ENCODE measurements at regions not wholly inside any gene's neighbourhood (a gene's known extent, or its start where the extent isn't known, plus 50 kb on each side); places are given as distances from the start of the nearest gene placed in this dataset.
"Not testable (repeated sequence)": the region's sequence is repeated elsewhere in the genome, so short reads cannot be mapped to it uniquely, and the experiment has no call there.

DNA sequence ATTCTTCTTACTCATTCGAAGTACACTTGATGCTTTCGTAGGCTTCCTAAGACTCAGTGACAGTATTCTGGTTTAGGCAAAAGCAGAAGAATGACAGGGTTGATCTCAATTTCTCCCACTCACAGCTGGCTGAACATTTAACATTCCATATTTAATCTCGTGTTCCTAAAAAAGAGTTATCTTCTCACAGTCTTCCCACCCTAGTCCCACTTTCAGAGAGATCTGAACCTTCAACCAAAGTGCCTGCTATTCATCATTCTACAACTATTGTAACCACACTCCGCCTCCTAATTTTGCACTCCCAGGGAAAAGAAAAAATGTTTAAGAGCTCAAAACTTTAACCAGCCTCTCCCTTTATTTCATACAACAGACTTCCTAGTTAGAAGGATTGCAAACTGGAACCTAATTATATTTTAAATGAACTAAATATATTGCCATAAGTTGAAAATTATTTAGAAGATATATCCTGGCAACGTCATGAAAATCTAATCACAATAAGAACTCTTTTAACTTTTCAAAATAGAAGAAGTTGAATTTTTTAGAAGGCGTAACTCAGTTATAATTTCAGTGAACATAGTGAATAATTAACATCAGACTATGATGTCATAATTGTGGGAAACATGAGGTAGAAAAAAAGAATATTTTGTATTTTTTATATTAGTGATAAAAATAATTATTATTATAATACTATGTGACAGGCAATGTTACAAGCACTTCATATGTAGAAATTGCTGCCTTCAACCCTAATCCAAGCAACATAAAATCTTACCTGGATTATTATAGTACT lies 540.9 kb upstream of the ADGRL2 start:
- intact Hi-C loops (cut with DNase I) = no loop called here
- DNase-seq (ENCODE audit: low spot score) = no peak

- no peak for DNase-seq (ENCODE audit: low spot score)
- intact Hi-C loops (cut with DNase I) = no loop called here
These were observed 546.2 kb upstream of the ADGRL2 start for GRCh38 chr1:81254560-81254959.

GRCh38 chr1:81254068-81254467 lies 546.7 kb upstream of the ADGRL2 start:
- DNase-seq (ENCODE audit: low spot score) = no peak
- intact Hi-C loops (cut with DNase I) = no loop called here

DNA sequence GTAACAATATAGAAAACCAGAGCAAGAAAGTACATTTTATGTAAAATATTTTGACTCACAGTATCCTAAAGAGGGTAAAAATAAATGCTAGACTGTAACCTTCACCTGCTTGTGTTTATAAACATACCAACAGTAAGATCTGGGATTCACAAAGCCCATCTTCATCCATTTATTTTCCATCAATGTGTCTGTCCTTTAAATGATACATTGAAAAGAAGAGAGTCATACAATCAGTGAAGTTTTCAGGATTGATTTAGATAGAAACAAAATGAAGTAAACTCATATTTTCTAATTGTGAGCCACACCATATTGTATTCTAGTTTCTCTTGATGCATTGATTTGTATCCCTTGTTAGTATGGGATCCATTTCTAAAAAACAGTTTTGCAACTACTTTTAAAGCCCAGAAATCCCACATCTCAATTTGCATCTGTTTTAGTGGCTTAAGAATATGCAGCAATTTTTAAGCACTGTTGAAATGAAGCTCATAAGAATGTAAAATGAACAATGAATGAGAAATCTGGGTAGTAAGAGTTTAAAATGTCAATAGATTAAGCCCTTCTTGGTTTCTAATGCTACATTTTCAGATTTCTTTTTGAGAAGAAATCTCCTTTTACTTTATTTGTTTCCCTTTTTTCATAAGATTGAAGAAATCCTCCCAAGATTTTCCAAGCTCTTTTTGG lies 548.1 kb upstream of the ADGRL2 start:
- DNase-seq (ENCODE audit: low spot score) = no peak
- intact Hi-C loops (cut with DNase I) = no loop called here

GRCh38 chr1:81250825-81251224 lies 549.9 kb upstream of the ADGRL2 start:
- not testable (repeated sequence) for DNase-seq (ENCODE audit: low spot score)

GRCh38 chr1:81245084-81245715 lies 555.5 kb upstream of the ADGRL2 start:
- intact Hi-C loops (cut with DNase I); DNase-seq (ENCODE audit: low spot score): not testable (repeated sequence)

More at GRCh38 chr1:81250825-81251224, 549.9 kb upstream of the ADGRL2 start:
- intact Hi-C loops (cut with DNase I) = not testable (repeated sequence)

DNA sequence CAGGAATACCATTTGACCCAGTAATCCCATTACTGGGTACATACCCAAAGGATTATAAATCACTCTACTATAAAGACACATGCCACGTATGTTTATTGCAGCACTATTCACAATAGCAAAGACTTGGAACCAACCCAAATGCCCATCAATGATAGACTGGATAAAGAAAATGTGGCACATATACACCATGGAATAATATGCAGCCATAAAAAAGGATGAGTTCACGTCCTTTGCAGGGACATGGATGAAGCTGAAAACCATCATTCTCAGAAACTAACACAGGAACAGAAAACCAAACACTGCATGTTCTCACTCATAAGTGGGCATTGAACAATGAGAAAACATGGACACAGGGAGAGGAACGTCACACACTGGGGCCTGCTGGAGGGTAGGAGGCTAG lies 556.1 kb upstream of the ADGRL2 start:
- intact Hi-C loops (cut with DNase I) = not testable (repeated sequence)

DNA sequence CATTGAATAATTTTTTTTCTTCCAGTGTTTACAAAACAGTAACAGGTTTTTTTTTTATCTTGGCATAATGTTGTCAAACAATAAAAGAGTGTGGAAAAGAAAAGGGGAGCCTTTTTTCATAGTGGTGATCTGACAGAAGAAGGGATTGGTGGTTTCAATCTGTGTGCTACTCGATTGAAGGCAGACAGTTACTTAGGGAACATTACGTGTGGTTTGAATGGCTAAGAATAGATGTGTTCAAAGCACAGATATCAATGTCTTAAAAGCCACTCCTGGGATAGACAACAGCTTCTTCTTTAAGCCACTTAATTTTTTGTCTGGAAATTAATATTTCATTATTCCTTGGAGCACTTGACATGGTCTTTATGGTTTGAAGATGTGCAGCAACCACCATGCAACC lies 558.6 kb upstream of the ADGRL2 start:
- DNase-seq (ENCODE audit: low spot score) = no peak
- intact Hi-C loops (cut with DNase I) = no loop called here

More for the DNA sequence above, 556.1 kb upstream of the ADGRL2 start:
- DNase-seq (ENCODE audit: low spot score) = not testable (repeated sequence)

DNA sequence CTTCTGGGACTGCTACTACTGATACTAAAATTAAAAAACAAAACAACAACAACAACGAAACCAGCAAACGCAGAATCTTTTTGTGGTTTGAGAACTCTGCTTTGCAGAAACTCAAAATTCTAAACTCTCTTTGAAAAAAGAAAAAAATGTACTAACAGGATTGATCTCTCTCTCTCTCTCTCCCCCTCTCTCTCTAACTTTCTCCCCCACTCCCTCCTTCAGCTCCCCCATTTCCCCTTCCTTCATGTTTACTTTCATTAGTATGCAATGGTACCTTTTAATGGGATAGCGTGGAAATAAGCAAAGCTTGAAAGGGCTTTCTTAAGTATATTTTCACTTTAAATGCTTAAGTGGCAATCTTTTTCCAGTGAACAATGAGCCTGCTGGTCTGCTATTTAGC lies 562.6 kb upstream of the ADGRL2 start:
- intact Hi-C loops (cut with DNase I) = no loop called here
- DNase-seq (ENCODE audit: low spot score) = no peak

GRCh38 chr1:81237473-81238089 lies 563.2 kb upstream of the ADGRL2 start:
- DNase-seq (ENCODE audit: low spot score) = no peak
- intact Hi-C loops (cut with DNase I) = no loop called here

GRCh38 chr1:81234237-81234636 lies 566.5 kb upstream of the ADGRL2 start:
- intact Hi-C loops (cut with DNase I) = no loop called here
- no peak for DNase-seq (ENCODE audit: low spot score)

GRCh38 chr1:81233591-81233990 lies 567.1 kb upstream of the ADGRL2 start:
- intact Hi-C loops (cut with DNase I) = no loop called here
- DNase-seq (ENCODE audit: low spot score) = no peak

GRCh38 chr1:81232420-81232819 lies 568.3 kb upstream of the ADGRL2 start:
- intact Hi-C loops (cut with DNase I) = no loop called here
- DNase-seq (ENCODE audit: low spot score) = no peak

DNA sequence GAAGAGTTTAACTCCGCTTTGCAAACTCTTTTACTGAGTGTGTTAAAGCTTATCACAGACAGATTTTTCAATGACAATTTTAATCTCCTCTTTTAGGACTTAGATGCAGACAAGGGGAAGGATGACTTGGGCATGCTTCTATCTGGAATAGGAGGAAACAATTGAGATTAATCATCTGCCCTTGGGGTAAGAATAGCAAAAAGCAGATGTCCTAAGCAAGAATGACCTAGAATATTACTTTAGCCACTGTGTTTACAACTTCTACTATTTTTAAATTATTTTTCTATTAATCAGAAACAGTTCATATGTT lies 569.0 kb upstream of the ADGRL2 start:
- intact Hi-C loops (cut with DNase I) = no loop called here

GRCh38 chr1:81230983-81231728 lies 569.6 kb upstream of the ADGRL2 start:
- no peak for DNase-seq (ENCODE audit: low spot score)
- intact Hi-C loops (cut with DNase I) = no loop called here

More for the DNA sequence above, 569.0 kb upstream of the ADGRL2 start:
- no peak for DNase-seq (ENCODE audit: low spot score)

DNA sequence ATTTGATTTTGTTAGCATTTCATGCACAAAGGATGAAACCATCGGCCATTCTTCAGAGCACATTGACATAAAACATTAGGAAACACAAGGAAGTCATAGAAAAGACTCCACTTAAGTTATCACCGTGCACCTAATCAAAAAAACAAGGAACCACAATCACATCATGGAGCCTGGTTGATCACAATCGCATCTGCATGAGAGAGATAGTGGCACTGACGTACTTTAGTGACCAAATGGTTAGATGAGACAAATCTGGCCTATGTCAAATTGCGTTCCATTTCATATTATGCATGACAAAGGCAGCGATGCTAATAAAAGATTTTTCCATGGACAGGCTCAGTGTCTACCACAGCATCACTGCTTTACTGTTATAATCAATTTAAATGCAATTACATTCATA lies 571.8 kb upstream of the ADGRL2 start:
- intact Hi-C loops (cut with DNase I) = no loop called here
- DNase-seq (ENCODE audit: low spot score) = no peak

GRCh38 chr1:81226603-81226928 lies 574.2 kb upstream of the ADGRL2 start:
- intact Hi-C loops (cut with DNase I) = no loop called here

DNA sequence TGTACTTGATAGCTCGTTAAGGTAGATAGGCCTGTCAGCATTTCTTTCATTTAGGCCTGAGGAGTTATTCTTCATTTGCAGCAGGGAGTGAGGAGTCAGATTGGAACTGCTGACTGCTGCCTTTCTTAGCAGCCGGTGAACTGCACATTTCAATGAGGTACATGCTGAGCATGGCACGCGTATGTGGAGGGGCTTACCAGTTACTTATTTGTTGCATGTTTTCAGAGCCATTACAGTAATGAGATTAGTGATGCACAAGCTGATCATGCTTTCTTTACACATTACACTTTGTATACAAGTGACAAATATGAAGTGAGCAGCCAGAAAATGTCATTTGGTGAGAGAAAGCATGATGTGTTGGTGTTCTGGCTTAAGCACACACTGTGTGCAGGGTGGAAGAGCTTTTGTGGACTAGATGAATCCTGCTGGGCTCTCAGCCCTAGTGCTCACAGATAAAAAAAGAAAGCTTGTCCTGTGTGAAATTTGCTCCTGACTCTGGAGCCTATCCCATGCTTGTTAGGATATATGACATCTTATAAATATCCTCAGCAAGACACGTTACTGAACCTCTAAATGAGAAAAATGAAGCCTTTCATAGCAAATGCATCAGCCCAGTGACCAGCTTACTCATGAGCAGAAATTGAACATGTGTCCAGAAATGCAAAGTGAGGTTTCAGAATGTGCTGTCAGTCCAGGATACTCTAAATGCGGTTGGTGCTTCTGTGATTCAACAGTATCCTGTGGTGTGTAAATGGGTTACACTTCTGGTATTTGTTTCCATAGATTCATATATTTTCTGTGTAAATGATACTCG lies 574.7 kb upstream of the ADGRL2 start:
- intact Hi-C loops (cut with DNase I) = no loop called here

More at GRCh38 chr1:81226603-81226928, 574.2 kb upstream of the ADGRL2 start:
- DNase-seq (ENCODE audit: low spot score) = no peak

DNA sequence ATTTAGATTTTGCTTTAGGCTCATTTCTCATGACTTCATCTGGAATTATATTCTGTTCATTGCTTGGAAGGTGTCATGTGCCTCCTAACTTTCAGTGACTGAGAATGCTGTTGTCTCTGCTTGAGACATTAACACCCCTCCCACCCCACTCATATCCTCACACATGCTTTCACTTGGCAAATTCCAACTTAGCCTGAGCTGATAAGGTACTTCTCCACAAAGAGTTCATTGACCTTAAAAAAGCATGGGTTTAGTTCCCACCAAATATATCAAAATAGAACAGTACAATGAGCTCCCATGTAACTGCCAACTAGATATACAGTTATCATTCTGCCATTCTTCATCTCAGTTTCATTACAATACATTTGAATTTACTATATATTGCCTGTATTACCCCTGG lies 576.5 kb upstream of the ADGRL2 start:
- DNase-seq (ENCODE audit: low spot score) = no peak
- intact Hi-C loops (cut with DNase I) = no loop called here

More for the DNA sequence above, 574.7 kb upstream of the ADGRL2 start:
- no peak for DNase-seq (ENCODE audit: low spot score)
